DMS53 treated with DMSO at 0.1 percent for 48 hours (cell line): ENCODE measurements at regions not wholly inside any gene's neighbourhood (a gene's known extent, or its start where the extent isn't known, plus 50 kb on each side); places are given as distances from the start of the nearest gene placed in this dataset.
"Not testable (repeated sequence)": the region's sequence is repeated elsewhere in the genome, so short reads cannot be mapped to it uniquely, and the experiment has no call there.

ENCODE experiments used
- DNase-seq: peaks from one replicate; lab custom pipeline; 2025; ENCODE audit not compliant: unreplicated experiment; lab: John Stamatoyannopoulos, UW

GRCh38 chr20:22944062-22944461 is 91.0 kb upstream of the SSTR4 start:
- no peak for DNase-seq

- no peak for DNase-seq
Observed at GRCh38 chr20:22944936-22945335, 90.2 kb upstream of the SSTR4 start.

GRCh38 chr20:22946596-22946995 is 88.5 kb upstream of the SSTR4 start:
- DNase-seq: no peak

- DNase-seq: no peak
Observed at GRCh38 chr20:22949331-22950109, 85.6 kb upstream of the SSTR4 start.

- DNase-seq: no peak
Observed at GRCh38 chr20:22951966-22952365, 83.1 kb upstream of the SSTR4 start.

GRCh38 chr20:22954661-22955060 is 80.5 kb upstream of the SSTR4 start:
- DNase-seq: no peak

- no peak for DNase-seq
Observed at GRCh38 chr20:22958390-22958789, 76.7 kb upstream of the SSTR4 start.

- no peak for DNase-seq
Observed at GRCh38 chr20:22962567-22963439, 72.3 kb upstream of the SSTR4 start.

GRCh38 chr20:22963581-22963980 is 71.5 kb upstream of the SSTR4 start:
- DNase-seq: no peak

GRCh38 chr20:22966787-22967464 is 68.2 kb upstream of the SSTR4 start:
- no peak for DNase-seq

- not testable (repeated sequence) for DNase-seq
Observed at GRCh38 chr20:22967706-22968105, 67.4 kb upstream of the SSTR4 start.

GRCh38 chr20:22969031-22969430 is 66.1 kb upstream of the SSTR4 start:
- not testable (repeated sequence) for DNase-seq

GRCh38 chr20:22971077-22971476 is 64.0 kb upstream of the SSTR4 start:
- DNase-seq: not testable (repeated sequence)

GRCh38 chr20:22974354-22974753 is 60.8 kb upstream of the SSTR4 start:
- DNase-seq: no peak

- DNase-seq: no peak
Observed at GRCh38 chr20:22977047-22977785, 57.9 kb upstream of the SSTR4 start.

- DNase-seq: no peak
Observed at GRCh38 chr20:22984008-22984407, 51.1 kb upstream of the SSTR4 start.

- DNase-seq: no peak
Observed at GRCh38 chr20:22984606-22985005, 50.5 kb upstream of the SSTR4 start.

- DNase-seq: no peak
Observed at GRCh38 chr20:22985239-22985778, 49.8 kb upstream of the SSTR4 start.
